ENCODE measurements at regions not wholly inside any gene's neighbourhood (a gene's known extent, or its start where the extent isn't known, plus 50 kb on each side); places are given as distances from the start of the nearest gene placed in this dataset.

DNA sequence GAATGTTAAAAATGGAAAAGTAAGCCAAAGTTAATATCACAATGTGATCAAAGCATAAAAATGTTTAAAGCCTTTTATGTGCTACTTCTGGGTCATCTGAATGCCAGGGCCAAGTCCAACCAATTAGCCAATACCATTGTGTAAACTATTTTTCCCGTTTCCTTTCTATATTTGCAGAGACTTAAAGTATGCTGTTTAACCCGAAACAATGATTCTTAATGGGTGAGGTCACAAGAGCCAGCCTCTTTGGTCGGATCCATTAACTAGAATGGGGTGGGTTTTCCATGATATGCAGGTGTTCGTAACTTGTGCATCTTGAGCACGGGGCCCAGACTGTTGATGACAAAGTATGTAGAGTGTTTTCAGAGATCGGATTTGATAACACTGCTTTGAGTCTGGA is 111.3 kb upstream of the IGFBP3 start:
- TF ChIP-seq, protein P1, sequence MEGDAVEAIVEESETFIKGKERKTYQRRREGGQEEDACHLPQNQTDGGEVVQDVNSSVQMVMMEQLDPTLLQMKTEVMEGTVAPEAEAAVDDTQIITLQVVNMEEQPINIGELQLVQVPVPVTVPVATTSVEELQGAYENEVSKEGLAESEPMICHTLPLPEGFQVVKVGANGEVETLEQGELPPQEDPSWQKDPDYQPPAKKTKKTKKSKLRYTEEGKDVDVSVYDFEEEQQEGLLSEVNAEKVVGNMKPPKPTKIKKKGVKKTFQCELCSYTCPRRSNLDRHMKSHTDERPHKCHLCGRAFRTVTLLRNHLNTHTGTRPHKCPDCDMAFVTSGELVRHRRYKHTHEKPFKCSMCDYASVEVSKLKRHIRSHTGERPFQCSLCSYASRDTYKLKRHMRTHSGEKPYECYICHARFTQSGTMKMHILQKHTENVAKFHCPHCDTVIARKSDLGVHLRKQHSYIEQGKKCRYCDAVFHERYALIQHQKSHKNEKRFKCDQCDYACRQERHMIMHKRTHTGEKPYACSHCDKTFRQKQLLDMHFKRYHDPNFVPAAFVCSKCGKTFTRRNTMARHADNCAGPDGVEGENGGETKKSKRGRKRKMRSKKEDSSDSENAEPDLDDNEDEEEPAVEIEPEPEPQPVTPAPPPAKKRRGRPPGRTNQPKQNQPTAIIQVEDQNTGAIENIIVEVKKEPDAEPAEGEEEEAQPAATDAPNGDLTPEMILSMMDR (IDR thresholded peaks at IDR 0.05; ENCODE audit: unreplicated experiment): no peak
- ChIA-PET CTCF (interaction anchor here (0.7 kb wide), 1 partner anchor 555 kb away, joined by 4 read pairs; no protein-coding TSS in a partner anchor), POLR2A (no interaction called here)
- intact Hi-C loops (cut with micrococcal nuclease): no loop called here
- Mint-ChIP-seq H3K36me3 (ENCODE audit: insufficient read depth, unreplicated experiment) (no peaks in the 10 kb centered on the region), H3K4me1 (ENCODE audit: insufficient read depth, unreplicated experiment) (no peaks in the 10 kb centered on the region), H3K27me3 (ENCODE audit: insufficient read depth, unreplicated experiment) (no peaks in the 10 kb centered on the region), H3K27ac (ENCODE audit: low read depth, unreplicated experiment) (no peak overlapping the region), H3K9me3 (ENCODE audit: unreplicated experiment) (no peaks in the 10 kb centered on the region), H3K4me3 (ENCODE audit: unreplicated experiment) (no peak overlapping the region)
- DNase-seq (ENCODE audit: unreplicated experiment): peak; percentile 17
- BruUV-seq (replicated peaks): no TSS peak

DNA sequence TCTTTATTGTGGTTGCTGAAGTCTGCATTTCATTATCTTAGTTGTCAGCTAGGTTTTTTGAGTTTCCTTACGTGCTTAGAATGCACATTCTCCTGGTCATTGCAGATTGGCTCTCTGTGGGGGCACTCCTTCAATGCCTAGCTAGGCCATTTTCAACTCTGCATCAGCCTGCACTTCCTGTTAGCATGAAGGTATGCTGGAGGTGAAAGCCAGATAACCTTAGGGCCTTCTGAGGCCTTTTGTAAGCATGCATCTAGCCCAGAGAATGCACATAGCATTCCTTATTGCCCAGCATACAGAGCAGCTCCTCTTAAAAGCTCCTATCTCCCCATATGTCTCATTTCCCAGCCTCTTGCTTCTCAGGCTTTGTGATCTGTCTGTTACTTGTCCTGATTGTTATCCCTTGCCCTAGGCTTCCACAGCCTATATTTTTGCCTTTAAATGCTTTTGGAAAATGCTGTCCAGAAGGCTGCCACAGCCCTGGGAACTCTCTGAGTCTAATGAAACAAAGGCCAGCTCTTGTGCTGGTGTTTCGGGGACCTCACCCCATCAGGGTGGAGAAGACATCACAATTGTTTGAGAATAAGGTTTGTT is 108.1 kb upstream of the IGFBP3 start:
- ChIA-PET POLR2A (no interaction called here), CTCF (no interaction called here)
- H3K27me3 Mint-ChIP-seq (ENCODE audit: insufficient read depth, unreplicated experiment): no peaks in the 10 kb centered on the region
- no peak overlapping the region for H3K4me3 Mint-ChIP-seq (ENCODE audit: unreplicated experiment)
- H3K4me1 Mint-ChIP-seq (ENCODE audit: insufficient read depth, unreplicated experiment): no peaks in the 10 kb centered on the region
- no peak overlapping the region for H3K27ac Mint-ChIP-seq (ENCODE audit: low read depth, unreplicated experiment)
- intact Hi-C loops (cut with micrococcal nuclease): no loop called here
- H3K36me3 Mint-ChIP-seq (ENCODE audit: insufficient read depth, unreplicated experiment): no peaks in the 10 kb centered on the region
- BruUV-seq (replicated peaks): no TSS peak
- TF ChIP-seq, protein P1 (IDR thresholded peaks at IDR 0.05; ENCODE audit: unreplicated experiment): no peak
- DNase-seq (ENCODE audit: unreplicated experiment): no peak
- H3K9me3 Mint-ChIP-seq (ENCODE audit: unreplicated experiment): no peaks in the 10 kb centered on the region

DNA sequence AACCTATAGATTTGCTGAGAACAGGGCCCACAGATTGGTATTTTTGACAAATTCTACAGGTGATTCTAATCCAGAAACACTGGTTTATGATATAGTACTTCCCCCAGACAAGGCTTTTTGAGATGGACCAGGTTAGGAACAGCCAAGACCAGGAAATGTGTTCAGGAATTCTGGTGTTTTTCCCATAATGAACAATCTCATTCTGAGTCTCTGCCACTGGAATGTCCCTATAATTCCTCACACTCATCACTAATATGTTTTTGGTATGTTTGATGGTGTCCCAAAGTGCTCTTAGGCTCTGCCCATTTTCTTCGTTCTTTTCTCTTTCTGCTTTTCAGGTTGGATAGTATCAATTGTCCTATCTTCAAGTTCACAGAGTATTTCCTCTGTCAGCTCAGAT is 107.2 kb upstream of the IGFBP3 start:
- BruUV-seq (replicated peaks): no TSS peak
- ChIA-PET POLR2A (interaction anchor here (0.5 kb wide), 1 partner anchor 1035 kb away, joined by 4 read pairs; no protein-coding TSS in a partner anchor), CTCF (no interaction called here)

DNA sequence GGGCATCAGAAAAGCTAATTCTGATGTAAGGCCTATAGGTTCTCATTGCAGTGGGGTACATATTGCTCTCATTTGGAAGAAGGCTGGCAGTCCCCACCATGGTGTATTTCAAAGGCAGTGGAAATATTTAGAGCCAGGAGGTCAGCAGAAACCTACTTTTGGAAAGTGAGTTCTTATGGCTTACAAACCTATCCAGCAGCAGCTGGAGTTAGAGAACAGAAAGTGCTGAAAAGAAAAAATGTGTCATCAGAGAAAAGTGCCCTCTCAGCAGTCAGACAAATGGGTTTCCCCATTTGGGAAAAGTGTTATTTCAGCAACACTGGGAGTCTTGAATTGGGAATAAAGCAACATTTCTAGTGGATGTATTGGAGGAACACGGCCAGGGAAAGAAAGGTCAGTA is 105.7 kb upstream of the IGFBP3 start:
- Mint-ChIP-seq H3K4me3 (ENCODE audit: unreplicated experiment) (no peak overlapping the region), H3K4me1 (ENCODE audit: insufficient read depth, unreplicated experiment) (no peaks in the 10 kb centered on the region), H3K9me3 (ENCODE audit: unreplicated experiment) (no peaks in the 10 kb centered on the region), H3K27me3 (ENCODE audit: insufficient read depth, unreplicated experiment) (no peaks in the 10 kb centered on the region), H3K27ac (ENCODE audit: low read depth, unreplicated experiment) (no peak overlapping the region), H3K36me3 (ENCODE audit: insufficient read depth, unreplicated experiment) (no peaks in the 10 kb centered on the region)
- BruUV-seq (replicated peaks): no TSS peak
- TF ChIP-seq, protein P1 (IDR thresholded peaks at IDR 0.05; ENCODE audit: unreplicated experiment): no peak
- intact Hi-C loops (cut with micrococcal nuclease): no loop called here
- ChIA-PET POLR2A (interaction anchor here (0.8 to 1.0 kb wide), 2 partner anchors 10 to 14 kb away, joined by 3 to 4 read pairs; no protein-coding TSS in a partner anchor), CTCF (no interaction called here)
- no peak for DNase-seq (ENCODE audit: unreplicated experiment)

More for the DNA sequence above, 107.2 kb upstream of the IGFBP3 start:
- Mint-ChIP-seq H3K4me1 (ENCODE audit: insufficient read depth, unreplicated experiment) (no peaks in the 10 kb centered on the region), H3K4me3 (ENCODE audit: unreplicated experiment) (no peak overlapping the region), H3K27me3 (ENCODE audit: insufficient read depth, unreplicated experiment) (no peaks in the 10 kb centered on the region), H3K9me3 (ENCODE audit: unreplicated experiment) (no peaks in the 10 kb centered on the region), H3K36me3 (ENCODE audit: insufficient read depth, unreplicated experiment) (no peaks in the 10 kb centered on the region), H3K27ac (ENCODE audit: low read depth, unreplicated experiment) (no peak overlapping the region)
- intact Hi-C loops (cut with micrococcal nuclease): no loop called here
- TF ChIP-seq, protein P1 (IDR thresholded peaks at IDR 0.05; ENCODE audit: unreplicated experiment): no peak
- DNase-seq (ENCODE audit: unreplicated experiment): no peak
